SK-N-SH (cell line): ENCODE measurements at regions not wholly inside any gene's neighbourhood (a gene's known extent, or its start where the extent isn't known, plus 50 kb on each side); places are given as distances from the start of the nearest gene placed in this dataset.
A peak's percentile ranks its signal among the peaks of the same experiment; 100 is the strongest.
"Not testable (repeated sequence)": the region's sequence is repeated elsewhere in the genome, so short reads cannot be mapped to it uniquely, and the experiment has no call there.

Experiments used
- CTCF ChIA-PET: fragments of 300-600, 350-600 bp; formaldehyde crosslinking; extraction: SDS; loops from one replicate; lab custom pipeline; 2021; lab: Yijun Ruan, JAX
- POLR2A ChIA-PET: fragments of 350-600 bp; sonication (Branson Sonifier 250); formaldehyde crosslinking; extraction: SDS; loops from one replicate; lab custom pipeline; 2020; ENCODE audit warnings: antibody characterized with exemption, inconsistent platforms; lab: Yijun Ruan, JAX
- DNase-seq: peaks from one replicate; pipeline ENCODE4 v3.0.0; 2012
- H2AFZ ChIP-seq: fragments of 200-600 bp; sonication (generic); 2 replicates; pipeline ENCODE4 v1.8.1; 2016; ENCODE audit warnings: antibody characterized with exemption, mild to moderate bottlenecking, low read depth
- H3F3A ChIP-seq: fragments of 200-600 bp; sonication (generic); replicated peaks from 2 replicates; pipeline ENCODE3; 2016; ENCODE audit warnings: antibody characterized with exemption, mild to moderate bottlenecking; ENCODE audit not compliant: insufficient read depth
- H3K27ac ChIP-seq, 2 experiments: fragments of 200-500 bp in 1 of 2; fragments of 200-600 bp in 1 of 2; sonication (Bioruptor generic) in 1 of 2; sonication (generic), shearing (Covaris generic) in 1 of 2; 2 replicates each; pipeline versions ENCODE4 v1.5.1 to v1.6.1; 2014 to 2016; ENCODE audit warnings: low read depth in 2 of 2, inconsistent platforms in 1 of 2, low read length in 1 of 2, mild to moderate bottlenecking in 1 of 2, mixed read lengths in 1 of 2
- H3K27me3 ChIP-seq: fragments of 200-600 bp; sonication (generic), shearing (Covaris generic); 2 replicates; pipeline ENCODE4 v1.6.1; 2016; ENCODE audit warnings: mixed run types; ENCODE audit not compliant: insufficient read depth
- H3K36me3 ChIP-seq, 2 experiments: fragments of 200-500 bp in 1 of 2; fragments of 200-600 bp in 1 of 2; sonication (Bioruptor generic) in 1 of 2; sonication (generic) in 1 of 2; replicated peaks in 1 of 2; 2 replicates each; pipeline versions ENCODE3 to v1.5.1; 2014 to 2016; ENCODE audit warnings: low read length in 1 of 2, mild to moderate bottlenecking in 1 of 2; ENCODE audit not compliant: insufficient read depth in 2 of 2, control insufficient read depth in 1 of 2
- H3K4me1 ChIP-seq, 2 experiments: fragments of 200-500 bp in 1 of 2; fragments of 200-600 bp in 1 of 2; sonication (Bioruptor generic) in 1 of 2; sonication (generic), shearing (Covaris generic) in 1 of 2; 2 replicates each; pipeline versions ENCODE4 v1.5.1 to v1.6.1; 2014 to 2016; ENCODE audit warnings: low read depth in 1 of 2, low read length in 1 of 2, mixed run types in 1 of 2; ENCODE audit not compliant: insufficient read depth in 2 of 2, control insufficient read depth in 1 of 2
- H3K4me2 ChIP-seq: fragments of 200-600 bp; sonication (generic), shearing (Covaris generic); 2 replicates; pipeline ENCODE4 v1.6.1; 2017; ENCODE audit warnings: mixed run types
- H3K4me3 ChIP-seq, 2 experiments: fragments of 200-500 bp in 1 of 2; fragments of 200-600 bp in 1 of 2; sonication (Bioruptor generic) in 1 of 2; sonication (generic), shearing (Covaris generic) in 1 of 2; 2 replicates each; pipeline versions ENCODE4 v1.5.1 to v1.8.1; 2014 to 2016; ENCODE audit warnings: low read depth in 2 of 2, inconsistent platforms in 1 of 2, low read length in 1 of 2, mild to moderate bottlenecking in 1 of 2, mixed read lengths in 1 of 2, moderate library complexity in 1 of 2
- H3K79me2 ChIP-seq: fragments of 200-600 bp; sonication (generic); 2 replicates; pipeline ENCODE4 v1.8.1; 2017; ENCODE audit warnings: mild to moderate bottlenecking; ENCODE audit not compliant: insufficient read depth
- H3K9ac ChIP-seq: fragments of 200-600 bp; sonication (generic); 2 replicates; pipeline ENCODE4 v1.6.1; 2017; ENCODE audit warnings: mixed run types
- H3K9me2 ChIP-seq: fragments of 200-600 bp; sonication (generic); 2 replicates; pipeline ENCODE4 v1.6.1; 2017; ENCODE audit warnings: mixed run types
- H3K9me3 ChIP-seq: fragments of 200-600 bp; sonication (generic); 2 replicates; pipeline ENCODE4 v1.6.1; 2017; ENCODE audit warnings: mixed run types, mild to moderate bottlenecking, moderate library complexity
- H4K20me1 ChIP-seq: fragments of 200-600 bp; sonication (generic); 2 replicates; pipeline ENCODE4 v1.6.1; 2017; ENCODE audit warnings: mild to moderate bottlenecking, mixed run types; ENCODE audit not compliant: insufficient read depth
- EZH2phosphoT487 ChIP-seq: fragments of 200-600 bp; sonication (generic); IDR thresholded peaks from 2 replicates; pipeline ENCODE4 v1.6.1; 2017; ENCODE audit warnings: low read depth, mixed run types, mild to moderate bottlenecking, antibody characterized with exemption, moderate library complexity, borderline replicate concordance
- FOSL2 ChIP-seq: IDR thresholded peaks from 2 replicates; pipeline ENCODE4 v1.4.0; 2012; ENCODE audit warnings: low read depth, mild to moderate bottlenecking, moderate library complexity, borderline replicate concordance
- FOXM1 ChIP-seq: IDR thresholded peaks from 2 replicates; pipeline ENCODE4 v1.4.0; 2012; ENCODE audit warnings: low read depth, mild to moderate bottlenecking
- GABPA ChIP-seq: IDR thresholded peaks from 2 replicates; pipeline ENCODE4 v1.4.0; 2012; ENCODE audit warnings: low read depth, mild to moderate bottlenecking
- MAX ChIP-seq: IDR thresholded peaks from 2 replicates; pipeline ENCODE4 v1.4.0; 2012; ENCODE audit warnings: low read depth
- MEF2A ChIP-seq: IDR thresholded peaks from 2 replicates; pipeline ENCODE4 v1.4.0; 2012; ENCODE audit warnings: low read depth, borderline replicate concordance
- RAD21 ChIP-seq: IDR thresholded peaks from 2 replicates; pipeline ENCODE4 v1.6.1; 2012; ENCODE audit warnings: mild to moderate bottlenecking, low read length
- RCOR1 ChIP-seq: fragments of 150-350 bp; IDR thresholded peaks from 2 replicates; pipeline ENCODE4 v1.6.1; 2017; ENCODE audit warnings: antibody characterized with exemption, low read length
- RFX5 ChIP-seq: IDR thresholded peaks from 2 replicates; pipeline ENCODE4 v1.6.1; 2012; ENCODE audit warnings: mild to moderate bottlenecking, improper control_type of control experiment, low read length
- RXRA ChIP-seq: IDR thresholded peaks from 2 replicates; pipeline ENCODE4 v1.4.0; 2012; ENCODE audit warnings: low read depth, mild to moderate bottlenecking, borderline replicate concordance
- SIN3A ChIP-seq: IDR thresholded peaks from 2 replicates; pipeline ENCODE4 v1.6.1; 2012; ENCODE audit warnings: low read depth, mild to moderate bottlenecking, low read length, moderate library complexity, borderline replicate concordance
- TCF12 ChIP-seq: IDR thresholded peaks from 2 replicates; pipeline ENCODE4 v1.4.0; 2012
- TEAD4 ChIP-seq: IDR thresholded peaks from 2 replicates; pipeline ENCODE4 v1.4.0; 2012; ENCODE audit warnings: mild to moderate bottlenecking, borderline replicate concordance; ENCODE audit not compliant: insufficient read depth
- YY1 ChIP-seq: IDR thresholded peaks from 2 replicates; pipeline ENCODE4 v1.4.0; 2012; ENCODE audit warnings: low read depth, mild to moderate bottlenecking
- WGBS: methylation state at CpG from one replicate; pipeline ENCODE4 v1.1.6; 2017; ENCODE audit warnings: low lambda C conversion rate; 5-methylcytosine and 5-hydroxymethylcytosine counted together
- TF ChIP-seq, protein P1 (sequence below): IDR thresholded peaks from 2 replicates; pipeline ENCODE4; 2012
- TF ChIP-seq, protein P2 (sequence below): IDR thresholded peaks from 2 replicates; pipeline ENCODE4 v1.4.0; 2012; ENCODE audit warnings: low read depth, borderline replicate concordance
- TF ChIP-seq, protein P3 (sequence below): fragments of 150-350 bp; IDR thresholded peaks from 2 replicates; pipeline ENCODE4 v1.6.1; 2017; ENCODE audit warnings: antibody characterized with exemption, low read length, low read depth, borderline replicate concordance
- TF ChIP-seq, protein P4 (sequence below): IDR thresholded peaks from 2 replicates; pipeline ENCODE4 v1.4.0; 2012; ENCODE audit warnings: low read depth, borderline replicate concordance

- H3K27me3 ChIP-seq, H2AFZ ChIP-seq, H3K4me1 ChIP-seq, H3F3A ChIP-seq, CTCF ChIA-PET, H3K27ac ChIP-seq, H3K4me2 ChIP-seq, POLR2A ChIA-PET, H4K20me1 ChIP-seq, DNase-seq, H3K36me3 ChIP-seq, H3K4me3 ChIP-seq, H3K79me2 ChIP-seq, H3K9ac ChIP-seq, H3K9me3 ChIP-seq, H3K9me2 ChIP-seq: not testable (repeated sequence)
- 97% methylated on average over 17 of the region's 17 CpGs for WGBS
Measured at GRCh38 chr2:7178996-7179395, 261.8 kb downstream of the RNF144A start.

- H3K79me2 ChIP-seq: no peaks in the 10 kb centered on the region
- DNase-seq: no peak
- CTCF ChIA-PET: interaction anchor here (0.8 to 1.5 kb wide), 3 partner anchors 23 to 213 kb away, joined by 3 to 5 read pairs (median 3); no protein-coding TSS in a partner anchor
Measured at GRCh38 chr2:7180638-7181370, 263.6 kb downstream of the RNF144A start.

DNA sequence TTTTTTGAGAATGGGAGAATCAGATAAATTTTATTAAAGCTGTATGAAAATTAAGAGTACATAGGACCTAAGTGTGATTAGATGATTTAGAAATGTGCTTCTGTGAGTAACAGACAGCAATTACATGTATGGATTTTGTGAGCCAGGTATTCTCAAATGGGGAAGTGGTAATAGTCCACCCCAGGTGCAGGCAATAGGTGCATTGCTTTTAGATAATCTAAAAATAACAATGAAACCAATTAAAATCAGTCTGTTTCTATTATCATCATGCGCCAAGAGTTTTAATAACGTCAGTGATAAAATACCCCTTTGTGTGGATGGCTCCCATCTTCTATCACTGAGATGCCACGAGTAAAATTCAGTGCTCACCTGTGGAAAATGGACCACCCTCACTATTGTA lies 265.3 kb downstream of the RNF144A start:
- H3K27me3 ChIP-seq: no peaks in the 10 kb centered on the region
- WGBS: 83% methylated on average over 3 of the region's 3 CpGs
- ChIA-PET POLR2A (no interaction called here), CTCF (interaction anchor here (0.9 to 1.7 kb wide), 5 partner anchors 13 to 1510 kb away, joined by 3 to 5 read pairs (median 3); no protein-coding TSS in a partner anchor)
- no peak overlapping the region for H3K4me2 ChIP-seq
- H3K9me2 ChIP-seq: no peaks in the 10 kb centered on the region
- H3K36me3 ChIP-seq: no peaks in the 10 kb centered on the region
- no peak overlapping the region for H3K9ac ChIP-seq
- no peaks in the 10 kb centered on the region for H3K79me2 ChIP-seq
- no peaks in the 10 kb centered on the region for H3F3A ChIP-seq
- H4K20me1 ChIP-seq: no peaks in the 10 kb centered on the region
- no peak overlapping the region for H3K27ac ChIP-seq
- H2AFZ ChIP-seq: no peak overlapping the region
- no peak overlapping the region for H3K4me3 ChIP-seq
- no peaks in the 10 kb centered on the region; a peak in 1 of 4 replicates for H3K4me1 ChIP-seq
- H3K9me3 ChIP-seq: no peaks in the 10 kb centered on the region
- DNase-seq: no peak
- TF ChIP-seq SIN3A (no peak), RCOR1 (no peak), FOXM1 (no peak), GABPA (no peak), EZH2phosphoT487 (no peak), RFX5 (no peak), MEF2A (no peak), RAD21 (no peak)
- TF ChIP-seq, protein P1, sequence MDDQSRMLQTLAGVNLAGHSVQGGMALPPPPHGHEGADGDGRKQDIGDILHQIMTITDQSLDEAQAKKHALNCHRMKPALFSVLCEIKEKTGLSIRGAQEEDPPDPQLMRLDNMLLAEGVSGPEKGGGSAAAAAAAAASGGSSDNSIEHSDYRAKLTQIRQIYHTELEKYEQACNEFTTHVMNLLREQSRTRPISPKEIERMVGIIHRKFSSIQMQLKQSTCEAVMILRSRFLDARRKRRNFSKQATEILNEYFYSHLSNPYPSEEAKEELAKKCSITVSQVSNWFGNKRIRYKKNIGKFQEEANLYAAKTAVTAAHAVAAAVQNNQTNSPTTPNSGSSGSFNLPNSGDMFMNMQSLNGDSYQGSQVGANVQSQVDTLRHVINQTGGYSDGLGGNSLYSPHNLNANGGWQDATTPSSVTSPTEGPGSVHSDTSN: no peak
- TF ChIP-seq, protein P2, sequence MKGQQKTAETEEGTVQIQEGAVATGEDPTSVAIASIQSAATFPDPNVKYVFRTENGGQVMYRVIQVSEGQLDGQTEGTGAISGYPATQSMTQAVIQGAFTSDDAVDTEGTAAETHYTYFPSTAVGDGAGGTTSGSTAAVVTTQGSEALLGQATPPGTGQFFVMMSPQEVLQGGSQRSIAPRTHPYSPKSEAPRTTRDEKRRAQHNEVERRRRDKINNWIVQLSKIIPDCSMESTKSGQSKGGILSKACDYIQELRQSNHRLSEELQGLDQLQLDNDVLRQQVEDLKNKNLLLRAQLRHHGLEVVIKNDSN: no peak
- TF ChIP-seq, protein P3, sequence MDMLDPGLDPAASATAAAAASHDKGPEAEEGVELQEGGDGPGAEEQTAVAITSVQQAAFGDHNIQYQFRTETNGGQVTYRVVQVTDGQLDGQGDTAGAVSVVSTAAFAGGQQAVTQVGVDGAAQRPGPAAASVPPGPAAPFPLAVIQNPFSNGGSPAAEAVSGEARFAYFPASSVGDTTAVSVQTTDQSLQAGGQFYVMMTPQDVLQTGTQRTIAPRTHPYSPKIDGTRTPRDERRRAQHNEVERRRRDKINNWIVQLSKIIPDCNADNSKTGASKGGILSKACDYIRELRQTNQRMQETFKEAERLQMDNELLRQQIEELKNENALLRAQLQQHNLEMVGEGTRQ: no peak

More at GRCh38 chr2:7180638-7181370, 263.6 kb downstream of the RNF144A start:
- H3K9me2 ChIP-seq: no peaks in the 10 kb centered on the region
- no peak overlapping the region for H3K9ac ChIP-seq
- H3K4me2 ChIP-seq: no peak overlapping the region
- no peak overlapping the region for H2AFZ ChIP-seq
- no peak overlapping the region for H3K27ac ChIP-seq
- no peaks in the 10 kb centered on the region for H3K27me3 ChIP-seq
- TF ChIP-seq TCF12 (peak; percentile 41; the same call in 1 of the 2 replicates), FOSL2 (no peak), MAX (no peak), YY1 (no peak), RXRA (no peak), TEAD4 (no peak)
- TF ChIP-seq, protein P4, sequence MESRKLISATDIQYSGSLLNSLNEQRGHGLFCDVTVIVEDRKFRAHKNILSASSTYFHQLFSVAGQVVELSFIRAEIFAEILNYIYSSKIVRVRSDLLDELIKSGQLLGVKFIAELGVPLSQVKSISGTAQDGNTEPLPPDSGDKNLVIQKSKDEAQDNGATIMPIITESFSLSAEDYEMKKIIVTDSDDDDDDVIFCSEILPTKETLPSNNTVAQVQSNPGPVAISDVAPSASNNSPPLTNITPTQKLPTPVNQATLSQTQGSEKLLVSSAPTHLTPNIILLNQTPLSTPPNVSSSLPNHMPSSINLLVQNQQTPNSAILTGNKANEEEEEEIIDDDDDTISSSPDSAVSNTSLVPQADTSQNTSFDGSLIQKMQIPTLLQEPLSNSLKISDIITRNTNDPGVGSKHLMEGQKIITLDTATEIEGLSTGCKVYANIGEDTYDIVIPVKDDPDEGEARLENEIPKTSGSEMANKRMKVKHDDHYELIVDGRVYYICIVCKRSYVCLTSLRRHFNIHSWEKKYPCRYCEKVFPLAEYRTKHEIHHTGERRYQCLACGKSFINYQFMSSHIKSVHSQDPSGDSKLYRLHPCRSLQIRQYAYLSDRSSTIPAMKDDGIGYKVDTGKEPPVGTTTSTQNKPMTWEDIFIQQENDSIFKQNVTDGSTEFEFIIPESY: no peak
- H3K4me3 ChIP-seq: no peak overlapping the region
- H3K9me3 ChIP-seq: no peaks in the 10 kb centered on the region
- H3K36me3 ChIP-seq: no peaks in the 10 kb centered on the region
- H3K4me1 ChIP-seq: no peaks in the 10 kb centered on the region; a peak in 1 of 4 replicates
- no peaks in the 10 kb centered on the region for H3F3A ChIP-seq
- POLR2A ChIA-PET: no interaction called here
- 79% methylated on average over 9 of the region's 9 CpGs for WGBS
- no peaks in the 10 kb centered on the region for H4K20me1 ChIP-seq
